ENCODE measurements at regions not wholly inside any gene's neighbourhood (a gene's known extent, or its start where the extent isn't known, plus 50 kb on each side); places are given as distances from the start of the nearest gene placed in this dataset.
"Not testable (repeated sequence)": the region's sequence is repeated elsewhere in the genome, so short reads cannot be mapped to it uniquely, and the experiment has no call there.

- DNase-seq (ENCODE audit: low read depth) = no peak
- TF ChIP-seq CTCF (IDR thresholded peaks at IDR 0.05; ENCODE audit: insufficient read depth, low read length, poor library complexity, severe bottlenecking) = no peak
- Histone ChIP-seq H3K27me3 (ENCODE audit: control insufficient read depth, insufficient read depth, low read length) (no peaks in the 10 kb centered on the region), H3K4me3 (ENCODE audit: low read depth, low read length) (no peak overlapping the region), H3K36me3 (ENCODE audit: control insufficient read depth, insufficient read depth, low read length) (no peaks in the 10 kb centered on the region)
Observed at GRCh38 chr10:29772403-29772802, 137.6 kb upstream of the SVIL start.

- no peak for TF ChIP-seq CTCF (IDR thresholded peaks at IDR 0.05; ENCODE audit: insufficient read depth, low read length, poor library complexity, severe bottlenecking)
- H3K27me3 ChIP-seq (ENCODE audit: control insufficient read depth, insufficient read depth, low read length) = no peaks in the 10 kb centered on the region
- no peak for DNase-seq (ENCODE audit: low read depth)
- H3K36me3 ChIP-seq (ENCODE audit: control insufficient read depth, insufficient read depth, low read length) = no peaks in the 10 kb centered on the region
- no peak overlapping the region for H3K4me3 ChIP-seq (ENCODE audit: low read depth, low read length)
Observed at GRCh38 chr10:29771376-29771775, 136.6 kb upstream of the SVIL start.

- H3K27me3 ChIP-seq (ENCODE audit: control insufficient read depth, insufficient read depth, low read length); DNase-seq (ENCODE audit: low read depth); H3K36me3 ChIP-seq (ENCODE audit: control insufficient read depth, insufficient read depth, low read length); H3K4me3 ChIP-seq (ENCODE audit: low read depth, low read length): not testable (repeated sequence)
Observed at GRCh38 chr10:29769277-29769676, 134.5 kb upstream of the SVIL start.

GRCh38 chr10:29767968-29768367 is 133.2 kb upstream of the SVIL start:
- H3K36me3 ChIP-seq (ENCODE audit: control insufficient read depth, insufficient read depth, low read length) = no peaks in the 10 kb centered on the region
- TF ChIP-seq CTCF (IDR thresholded peaks at IDR 0.05; ENCODE audit: insufficient read depth, low read length, poor library complexity, severe bottlenecking) = no peak
- H3K27me3 ChIP-seq (ENCODE audit: control insufficient read depth, insufficient read depth, low read length) = no peaks in the 10 kb centered on the region
- H3K4me3 ChIP-seq (ENCODE audit: low read depth, low read length) = no peak overlapping the region
- no peak for DNase-seq (ENCODE audit: low read depth)

- TF ChIP-seq CTCF (IDR thresholded peaks at IDR 0.05; ENCODE audit: insufficient read depth, low read length, poor library complexity, severe bottlenecking) = no peak
- Histone ChIP-seq H3K4me3 (ENCODE audit: low read depth, low read length) (no peak overlapping the region), H3K27me3 (ENCODE audit: control insufficient read depth, insufficient read depth, low read length) (no peaks in the 10 kb centered on the region), H3K36me3 (ENCODE audit: control insufficient read depth, insufficient read depth, low read length) (no peaks in the 10 kb centered on the region)
- DNase-seq (ENCODE audit: low read depth) = no peak
Observed at GRCh38 chr10:29766753-29767152, 132.0 kb upstream of the SVIL start.

- Histone ChIP-seq H3K4me3 (ENCODE audit: low read depth, low read length) (no peak overlapping the region), H3K27me3 (ENCODE audit: control insufficient read depth, insufficient read depth, low read length) (no peaks in the 10 kb centered on the region), H3K36me3 (ENCODE audit: control insufficient read depth, insufficient read depth, low read length) (no peaks in the 10 kb centered on the region)
- TF ChIP-seq CTCF (IDR thresholded peaks at IDR 0.05; ENCODE audit: insufficient read depth, low read length, poor library complexity, severe bottlenecking) = no peak
- DNase-seq (ENCODE audit: low read depth) = no peak
Observed at GRCh38 chr10:29765330-29765729, 130.6 kb upstream of the SVIL start.

Data from kidney epithelial cell (primary cell).